Transverse colon (tissue), 4 donors: ENCODE measurements at regions not wholly inside any gene's neighbourhood (a gene's known extent, or its start where the extent isn't known, plus 50 kb on each side); places are given as distances from the start of the nearest gene placed in this dataset.

ENCODE experiments used
- DNase-seq: peaks from one replicate; pipeline ENCODE4 v3.0.0-alpha.2; 2019
- H3K27ac ChIP-seq, 4 donors: fragments of 200-600 bp; sonication (generic); 2 replicates each; pipeline ENCODE4 v1.5.1; 2016 to 2018; ENCODE audit warnings: inconsistent platforms in 4 of 4
- H3K27me3 ChIP-seq: fragments of 200-600 bp; sonication (generic); 2 replicates; pipeline ENCODE4 v1.5.1; 2017; ENCODE audit warnings: inconsistent platforms
- H3K36me3 ChIP-seq, 4 donors: fragments of 200-600 bp; sonication (generic); 2 replicates each; pipeline ENCODE4 v1.5.1; 2017 to 2019; ENCODE audit warnings: inconsistent platforms in 4 of 4
- H3K4me1 ChIP-seq, 4 donors: fragments of 200-600 bp; sonication (generic); 2 replicates each; pipeline ENCODE4 v1.5.1; 2017 to 2020; ENCODE audit warnings: inconsistent platforms in 4 of 4
- H3K4me3 ChIP-seq, 4 donors: fragments of 200-600 bp; sonication (generic); 1 replicate in 1 of 4; 2 replicates in 3 of 4; pipeline versions ENCODE4 v1.5.1 to v1.6.1; 2017 to 2019; ENCODE audit warnings: inconsistent platforms in 4 of 4
- H3K9me3 ChIP-seq, 2 donors: fragments of 200-600 bp; sonication (generic); 2 replicates each; pipeline ENCODE4 v1.5.1; 2017 to 2019; ENCODE audit warnings: inconsistent platforms in 2 of 2
- CTCF ChIP-seq, 5 experiments: fragments of 200-600 bp in 3 of 5; fragments of 450-650 bp in 2 of 5; sonication (generic) in 3 of 5; IDR thresholded peaks; 1 replicate in 2 of 5; 2 replicates in 3 of 5; pipeline ENCODE4 v1.5.1; 2016 to 2017; ENCODE audit warnings: antibody characterized with exemption in 5 of 5, inconsistent platforms in 3 of 5, mild to moderate bottlenecking in 2 of 5, moderate library complexity in 1 of 5
- EP300 ChIP-seq: sonication (generic); formaldehyde crosslinking; IDR thresholded peaks from one replicate; pipeline ENCODE4 v1.6.1; 2017; ENCODE audit warnings: antibody characterized with exemption, low read depth
- POLR2A ChIP-seq: fragments of 450-650 bp; IDR thresholded peaks from one replicate; pipeline ENCODE4 v1.6.1; 2016; ENCODE audit warnings: antibody characterized with exemption, mild to moderate bottlenecking, moderate library complexity
- POLR2AphosphoS5 ChIP-seq, 3 donors: sonication (generic); formaldehyde crosslinking; IDR thresholded peaks; one replicate each; pipeline ENCODE4 v1.6.1; 2016; ENCODE audit warnings: antibody characterized with exemption in 3 of 3
- WGBS, 2 donors: methylation state at CpG; one replicate each; pipeline ENCODE4 v1.1.5; 2018; ENCODE audit warnings: low coverage in 1 of 2; 5-methylcytosine and 5-hydroxymethylcytosine counted together
- in situ Hi-C, 4 donors: fragments of 200-750 bp; cut with MboI; loops; one replicate each; pipeline versions ENCODE4 v1.15.0 to v1.15.1; 2017; ENCODE audit warnings: low sequenced_read_pairs in 3 of 4, low pct_ligation_motif_present in 1 of 4, low pct_unique_long_range_greater_than_20kb in 1 of 4
- intact Hi-C: fragments of 100-400 bp; cut with DNase I; formaldehyde crosslinking; loops from one replicate; pipeline ENCODE4 v1.15.1; 2023; ENCODE audit warnings: low total_unique reads

- in situ Hi-C loops (no loop called here), intact Hi-C loops (no loop called here)
- 95 to 99% methylated on average over 7 to 10 of the region's 10 CpGs for WGBS, 2 donors
- DNase-seq: no peak
- Histone ChIP-seq H3K27ac (no peak overlapping the region), H3K4me3 (no peak overlapping the region), H3K9me3 (no peaks in the 10 kb centered on the region), H3K36me3 (no peaks in the 10 kb centered on the region), H3K4me1 (no peaks in the 10 kb centered on the region), H3K27me3 (no peaks in the 10 kb centered on the region)
- TF ChIP-seq CTCF (IDR thresholded peaks at IDR 0.05): no peak
- no peak for TF ChIP-seq EP300
- no peak for TF ChIP-seq POLR2AphosphoS5 (IDR thresholded peaks at IDR 0.05)
Measured at GRCh38 chr20:60650087-60650486, 602.0 kb upstream of the CDH4 start.

GRCh38 chr20:60652046-60652445 is 600.0 kb upstream of the CDH4 start:
- WGBS, 2 donors: 60 to 63% methylated on average over 1 to 2 of the region's 2 CpGs
- in situ Hi-C loops: no loop called here
- H3K36me3 ChIP-seq: no peaks in the 10 kb centered on the region

GRCh38 chr20:60652615-60653014 is 599.4 kb upstream of the CDH4 start:
- in situ Hi-C loops (no loop called here), intact Hi-C loops (no loop called here)
- H3K27me3 ChIP-seq: no peaks in the 10 kb centered on the region
- no peak for DNase-seq
- no peaks in the 10 kb centered on the region for H3K4me1 ChIP-seq
- H3K4me3 ChIP-seq: no peak overlapping the region
- TF ChIP-seq POLR2AphosphoS5 (IDR thresholded peaks at IDR 0.05) (no peak), CTCF (IDR thresholded peaks at IDR 0.05) (no peak), POLR2A (no peak), EP300 (no peak)
- no peaks in the 10 kb centered on the region for H3K9me3 ChIP-seq
- no peaks in the 10 kb centered on the region for H3K36me3 ChIP-seq
- no peak overlapping the region for H3K27ac ChIP-seq
- WGBS, 2 donors: 76 to 78% methylated on average over 3 to 4 of the region's 4 CpGs

More at GRCh38 chr20:60652046-60652445, 600.0 kb upstream of the CDH4 start:
- Histone ChIP-seq H3K27me3 (no peaks in the 10 kb centered on the region), H3K4me3 (no peak overlapping the region), H3K27ac (no peak overlapping the region), H3K9me3 (no peaks in the 10 kb centered on the region), H3K4me1 (no peaks in the 10 kb centered on the region)
- intact Hi-C loops: no loop called here
- DNase-seq: no peak
- TF ChIP-seq POLR2AphosphoS5 (IDR thresholded peaks at IDR 0.05): no peak
- TF ChIP-seq CTCF (IDR thresholded peaks at IDR 0.05): no peak
- TF ChIP-seq EP300: no peak
- TF ChIP-seq POLR2A: no peak

GRCh38 chr20:60653111-60653845 is 598.8 kb upstream of the CDH4 start:
- Histone ChIP-seq H3K9me3 (no peaks in the 10 kb centered on the region), H3K36me3 (no peaks in the 10 kb centered on the region), H3K27ac (no peak overlapping the region), H3K4me3 (no peak overlapping the region), H3K4me1 (no peaks in the 10 kb centered on the region), H3K27me3 (no peaks in the 10 kb centered on the region)
- in situ Hi-C loops: no loop called here
- WGBS, 2 donors: 14 to 25% methylated on average over 1 to 2 of the region's 2 CpGs
- TF ChIP-seq EP300 (no peak), POLR2A (no peak), CTCF (IDR thresholded peaks at IDR 0.05) (no peak), POLR2AphosphoS5 (IDR thresholded peaks at IDR 0.05) (no peak)
- DNase-seq: no peak
- intact Hi-C loops: no loop called here
